ENCODE measurements at regions not wholly inside any gene's neighbourhood (a gene's known extent, or its start where the extent isn't known, plus 50 kb on each side); places are given as distances from the start of the nearest gene placed in this dataset.

DNA sequence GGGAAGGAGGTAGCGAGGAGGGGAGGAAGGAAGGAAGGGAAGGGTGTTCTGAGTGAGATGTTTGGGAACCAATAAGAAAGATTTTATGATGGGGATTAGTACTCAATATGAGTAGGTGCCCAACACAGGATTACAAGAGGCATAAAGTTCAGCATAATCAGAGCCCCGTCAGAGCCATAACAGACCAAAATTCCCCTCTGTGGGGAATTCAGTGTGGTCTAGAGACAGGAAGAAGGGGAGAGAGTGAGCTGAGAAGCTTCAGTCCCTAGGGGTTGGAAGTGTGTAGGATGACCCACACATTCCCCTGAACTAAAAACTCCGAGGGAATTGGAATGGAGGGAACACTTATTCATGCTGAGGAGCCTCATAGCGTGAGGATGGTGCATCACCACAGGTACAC lies 160.3 kb upstream of the SASH1 start:
- intact Hi-C loops (cut with micrococcal nuclease) (no loop called here), in situ Hi-C loops (cut with MboI; ENCODE audit: low sequenced_read_pairs) (no loop called here), dilution Hi-C loops (cut with HindIII; ENCODE audit: low sequenced_read_pairs, unreplicated experiment) (no loop called here)
- BruUV-seq (replicated peaks) = no TSS peak
- Histone ChIP-seq H2AFZ (replicated peaks; ENCODE audit: low read length, poor library complexity) (no peak overlapping the region), H3K4me2 (ENCODE audit: low read depth, low read length) (no peak overlapping the region), H3K9me1 (ENCODE audit: insufficient read depth, low read length) (no peaks in the 10 kb centered on the region), H3K23ac (ENCODE audit: low read depth, low read length) (no peak overlapping the region), H3K9me3 (ENCODE audit: control insufficient read depth, insufficient read depth, low read length) (no peaks in the 10 kb centered on the region), H4K91ac (ENCODE audit: insufficient read depth, low read depth, low read length) (no peak overlapping the region), H2AK9ac (replicated peaks; ENCODE audit: low read depth, low read length, poor library complexity) (no peak overlapping the region), H3K14ac (replicated peaks; ENCODE audit: low read depth, low read length) (no peak overlapping the region), H4K5ac (ENCODE audit: low read depth, low read length) (no peak overlapping the region), H2AK5ac (ENCODE audit: low read depth, low read length) (no peak overlapping the region), H3K36me3 (ENCODE audit: control insufficient read depth, insufficient read depth, low read length) (no peaks in the 10 kb centered on the region), H3K27ac (ENCODE audit: insufficient read depth, low read length) (no peak overlapping the region), H3K4me1 (ENCODE audit: control insufficient read depth, insufficient read depth, low read length) (no peaks in the 10 kb centered on the region), H3K27me3 (ENCODE audit: control insufficient read depth, insufficient read depth, low read length) (no peaks in the 10 kb centered on the region), H2BK20ac (ENCODE audit: low read depth, low read length) (no peak overlapping the region), H3K18ac (ENCODE audit: low read depth, low read length) (no peak overlapping the region), H3K4ac (ENCODE audit: low read depth, low read length) (no peak overlapping the region), H2BK5ac (ENCODE audit: low read depth, low read length, poor library complexity, severe bottlenecking) (no peak overlapping the region), H3K4me3 (ENCODE audit: insufficient read depth, low read depth, low read length) (no peak overlapping the region), H2BK120ac (ENCODE audit: low read depth, low read length) (no peak overlapping the region), H3K56ac (ENCODE audit: extremely low read depth, insufficient read depth, low read length) (no peak overlapping the region), H3K9ac (ENCODE audit: low read depth, low read length) (no peak overlapping the region), H2BK15ac (ENCODE audit: low read depth, low read length) (no peak overlapping the region), H3K79me1 (ENCODE audit: low read depth in 1 of 2, low read length in 2 of 2) (no peaks in the 10 kb centered on the region), H4K20me1 (ENCODE audit: insufficient read depth, low read length) (no peaks in the 10 kb centered on the region), H4K8ac (ENCODE audit: low read depth in 2 of 2, low read length in 2 of 2) (no peak overlapping the region)
- 100% methylated on average over 1 of the region's 4 CpGs; no CpG with 5 or more reads in 1 of the 2 experiments for WGBS, 2 experiments (ENCODE audit: extremely low coverage in 2 of 2, insufficient read length in 1 of 2)
- ATAC-seq (ENCODE audit: low read depth) = no peak
- TF ChIP-seq POLR2A (IDR thresholded peaks at IDR 0.05; ENCODE audit: low read depth, low read length) (no peak), RCOR1 (IDR thresholded peaks at IDR 0.05; ENCODE audit: insufficient replicate concordance, low read length) (no peak), MAFK (IDR thresholded peaks at IDR 0.05; ENCODE audit: low read depth, low read length) (no peak), NFE2L2 (IDR thresholded peaks at IDR 0.05; ENCODE audit: low read depth, low read length) (no peak), CEBPB (IDR thresholded peaks at IDR 0.05; ENCODE audit: low read depth, low read length) (no peak), FOS (IDR thresholded peaks at IDR 0.05; ENCODE audit: low read depth, low read length) (no peak), RAD21 (IDR thresholded peaks at IDR 0.05; ENCODE audit: low read length) (no peak), BHLHE40 (IDR thresholded peaks at IDR 0.05; ENCODE audit: low read depth, low read length) (no peak), MAZ (IDR thresholded peaks at IDR 0.05; ENCODE audit: borderline replicate concordance, low read depth, low read length) (no peak), CHD1 (IDR thresholded peaks at IDR 0.05; ENCODE audit: low read depth, low read length) (no peak), RFX5 (IDR thresholded peaks at IDR 0.05; ENCODE audit: low read depth, low read length) (no peak), MXI1 (IDR thresholded peaks at IDR 0.05; ENCODE audit: borderline replicate concordance, low read depth, low read length) (no peak)
- TF ChIP-seq, protein P1, sequence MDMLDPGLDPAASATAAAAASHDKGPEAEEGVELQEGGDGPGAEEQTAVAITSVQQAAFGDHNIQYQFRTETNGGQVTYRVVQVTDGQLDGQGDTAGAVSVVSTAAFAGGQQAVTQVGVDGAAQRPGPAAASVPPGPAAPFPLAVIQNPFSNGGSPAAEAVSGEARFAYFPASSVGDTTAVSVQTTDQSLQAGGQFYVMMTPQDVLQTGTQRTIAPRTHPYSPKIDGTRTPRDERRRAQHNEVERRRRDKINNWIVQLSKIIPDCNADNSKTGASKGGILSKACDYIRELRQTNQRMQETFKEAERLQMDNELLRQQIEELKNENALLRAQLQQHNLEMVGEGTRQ (IDR thresholded peaks at IDR 0.05; ENCODE audit: low read depth, low read length) = no peak
- TF ChIP-seq, protein P2, sequence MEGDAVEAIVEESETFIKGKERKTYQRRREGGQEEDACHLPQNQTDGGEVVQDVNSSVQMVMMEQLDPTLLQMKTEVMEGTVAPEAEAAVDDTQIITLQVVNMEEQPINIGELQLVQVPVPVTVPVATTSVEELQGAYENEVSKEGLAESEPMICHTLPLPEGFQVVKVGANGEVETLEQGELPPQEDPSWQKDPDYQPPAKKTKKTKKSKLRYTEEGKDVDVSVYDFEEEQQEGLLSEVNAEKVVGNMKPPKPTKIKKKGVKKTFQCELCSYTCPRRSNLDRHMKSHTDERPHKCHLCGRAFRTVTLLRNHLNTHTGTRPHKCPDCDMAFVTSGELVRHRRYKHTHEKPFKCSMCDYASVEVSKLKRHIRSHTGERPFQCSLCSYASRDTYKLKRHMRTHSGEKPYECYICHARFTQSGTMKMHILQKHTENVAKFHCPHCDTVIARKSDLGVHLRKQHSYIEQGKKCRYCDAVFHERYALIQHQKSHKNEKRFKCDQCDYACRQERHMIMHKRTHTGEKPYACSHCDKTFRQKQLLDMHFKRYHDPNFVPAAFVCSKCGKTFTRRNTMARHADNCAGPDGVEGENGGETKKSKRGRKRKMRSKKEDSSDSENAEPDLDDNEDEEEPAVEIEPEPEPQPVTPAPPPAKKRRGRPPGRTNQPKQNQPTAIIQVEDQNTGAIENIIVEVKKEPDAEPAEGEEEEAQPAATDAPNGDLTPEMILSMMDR (conservative IDR thresholded peaks at IDR 0.05; ENCODE audit: low read depth, low read length) = no peak
- TF ChIP-seq, protein P3, sequence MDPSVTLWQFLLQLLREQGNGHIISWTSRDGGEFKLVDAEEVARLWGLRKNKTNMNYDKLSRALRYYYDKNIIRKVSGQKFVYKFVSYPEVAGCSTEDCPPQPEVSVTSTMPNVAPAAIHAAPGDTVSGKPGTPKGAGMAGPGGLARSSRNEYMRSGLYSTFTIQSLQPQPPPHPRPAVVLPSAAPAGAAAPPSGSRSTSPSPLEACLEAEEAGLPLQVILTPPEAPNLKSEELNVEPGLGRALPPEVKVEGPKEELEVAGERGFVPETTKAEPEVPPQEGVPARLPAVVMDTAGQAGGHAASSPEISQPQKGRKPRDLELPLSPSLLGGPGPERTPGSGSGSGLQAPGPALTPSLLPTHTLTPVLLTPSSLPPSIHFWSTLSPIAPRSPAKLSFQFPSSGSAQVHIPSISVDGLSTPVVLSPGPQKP (IDR thresholded peaks at IDR 0.05; ENCODE audit: borderline replicate concordance, low read depth, low read length) = no peak
- CTCF ChIA-PET = no interaction called here
- no peak for DNase-seq
- POLR2A ChIA-PET (ENCODE audit: unreplicated experiment) = no interaction called here

Measured in IMR-90 (cell line).